GM19239 (cell line): ENCODE measurements at regions not wholly inside any gene's neighbourhood (a gene's known extent, or its start where the extent isn't known, plus 50 kb on each side); places are given as distances from the start of the nearest gene placed in this dataset.
"Not testable (repeated sequence)": the region's sequence is repeated elsewhere in the genome, so short reads cannot be mapped to it uniquely, and the experiment has no call there.

ENCODE experiments used
- DNase-seq: peaks from one replicate; pipeline ENCODE4 v3.0.0; 2011; ENCODE audit warnings: low spot score; ENCODE audit not compliant: insufficient read length
- FAIRE-seq: peaks from 2 replicates; lab custom pipeline; 2011; peaks lifted over from hg19 to GRCh38; lab: Jason Lieb, UNC

- DNase-seq (no peak), FAIRE-seq (no peak)
Measured at GRCh38 chr2:172252154-172252553, 149.5 kb upstream of the DLX2 start.

GRCh38 chr2:172253190-172254052 lies 150.7 kb upstream of the DLX2 start:
- DNase-seq = no peak
- FAIRE-seq = no peak

DNA sequence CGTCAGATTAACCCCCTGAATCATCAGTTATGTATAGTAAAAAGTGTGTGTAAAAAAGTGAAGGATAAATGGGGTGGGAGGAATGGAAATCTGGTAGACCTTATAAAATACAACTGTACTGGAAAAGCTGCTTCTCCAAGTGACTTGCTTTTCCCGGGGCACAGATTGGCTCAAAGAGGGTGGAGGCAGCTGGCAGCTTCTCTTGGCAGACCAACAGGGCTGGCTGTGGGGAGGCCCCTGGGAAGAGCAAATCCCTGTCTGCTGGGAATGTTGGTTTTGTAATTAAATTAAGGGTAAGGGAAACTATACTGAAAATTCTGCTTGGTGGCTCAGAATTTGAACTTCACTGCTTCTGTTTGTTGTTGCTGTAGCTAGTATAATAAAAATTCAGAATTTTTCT lies 154.2 kb upstream of the DLX2 start:
- DNase-seq = no peak

GRCh38 chr2:172259827-172260226 lies 157.1 kb upstream of the DLX2 start:
- no peak for FAIRE-seq
- no peak for DNase-seq

More for the DNA sequence above, 154.2 kb upstream of the DLX2 start:
- no peak for FAIRE-seq

DNA sequence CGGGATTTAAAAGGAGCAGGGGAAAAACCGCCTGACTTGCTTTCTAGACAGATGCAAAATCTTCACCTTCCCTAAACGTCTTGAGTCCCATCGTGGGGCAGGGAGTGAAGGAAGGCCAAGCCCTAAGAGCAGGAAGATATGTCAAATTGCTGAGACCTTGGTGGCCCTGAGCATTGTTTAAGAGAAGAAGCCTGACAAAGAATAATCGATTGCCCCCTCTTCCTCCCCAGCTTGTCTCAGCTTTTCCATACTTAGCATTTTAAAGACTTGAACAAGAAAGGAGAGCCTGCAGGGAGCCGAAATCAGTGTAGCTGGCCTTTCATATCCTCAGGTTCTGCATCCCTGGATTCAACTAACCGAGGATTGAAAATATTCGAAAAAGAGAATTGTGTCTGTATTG lies 157.6 kb upstream of the DLX2 start:
- no peak for FAIRE-seq
- no peak for DNase-seq

GRCh38 chr2:172261292-172261691 lies 158.6 kb upstream of the DLX2 start:
- FAIRE-seq (no peak), DNase-seq (no peak)

GRCh38 chr2:172262486-172262885 lies 159.8 kb upstream of the DLX2 start:
- DNase-seq (no peak), FAIRE-seq (no peak)

- FAIRE-seq = not testable (repeated sequence)
Measured at GRCh38 chr2:172264820-172265219, 162.1 kb upstream of the DLX2 start.

DNA sequence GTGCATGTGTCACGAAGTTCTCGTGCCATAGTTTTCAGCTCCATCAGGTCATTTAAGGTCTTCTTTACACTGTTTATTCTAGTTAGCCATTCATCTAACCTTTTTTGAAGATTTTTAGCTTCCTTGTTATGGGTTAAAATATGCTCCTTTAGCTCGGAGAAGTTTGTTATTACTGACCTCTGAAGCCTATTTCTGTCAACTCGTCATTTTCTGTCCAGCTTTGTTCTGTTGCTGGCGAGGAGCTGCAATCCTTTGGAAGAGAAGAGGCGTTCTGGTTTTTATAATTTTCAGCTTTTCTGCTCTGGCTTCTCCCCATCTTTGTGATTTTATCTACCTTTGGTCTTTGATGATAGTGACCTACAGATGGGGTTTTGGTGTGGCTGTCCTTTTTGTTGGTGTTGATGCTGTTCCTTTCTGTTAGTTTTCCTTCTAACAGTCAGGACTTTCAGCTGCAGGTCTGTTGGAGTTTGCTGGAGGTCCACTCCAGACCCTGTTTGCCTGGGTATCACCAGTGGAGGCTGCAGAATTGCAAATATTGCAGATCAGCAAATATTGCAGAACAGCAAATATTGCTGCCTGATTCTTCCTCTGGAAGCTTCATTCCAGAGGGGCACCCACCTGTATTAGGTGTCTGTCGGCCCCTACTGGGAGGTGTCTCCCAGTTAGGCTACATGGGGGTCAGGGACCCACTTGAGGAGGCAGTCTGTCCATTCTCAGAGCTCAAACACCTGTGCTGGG lies 157.7 kb upstream of the ITGA6 start:
- DNase-seq, FAIRE-seq: not testable (repeated sequence)

More at GRCh38 chr2:172264820-172265219, 162.1 kb upstream of the DLX2 start:
- DNase-seq = not testable (repeated sequence)

DNA sequence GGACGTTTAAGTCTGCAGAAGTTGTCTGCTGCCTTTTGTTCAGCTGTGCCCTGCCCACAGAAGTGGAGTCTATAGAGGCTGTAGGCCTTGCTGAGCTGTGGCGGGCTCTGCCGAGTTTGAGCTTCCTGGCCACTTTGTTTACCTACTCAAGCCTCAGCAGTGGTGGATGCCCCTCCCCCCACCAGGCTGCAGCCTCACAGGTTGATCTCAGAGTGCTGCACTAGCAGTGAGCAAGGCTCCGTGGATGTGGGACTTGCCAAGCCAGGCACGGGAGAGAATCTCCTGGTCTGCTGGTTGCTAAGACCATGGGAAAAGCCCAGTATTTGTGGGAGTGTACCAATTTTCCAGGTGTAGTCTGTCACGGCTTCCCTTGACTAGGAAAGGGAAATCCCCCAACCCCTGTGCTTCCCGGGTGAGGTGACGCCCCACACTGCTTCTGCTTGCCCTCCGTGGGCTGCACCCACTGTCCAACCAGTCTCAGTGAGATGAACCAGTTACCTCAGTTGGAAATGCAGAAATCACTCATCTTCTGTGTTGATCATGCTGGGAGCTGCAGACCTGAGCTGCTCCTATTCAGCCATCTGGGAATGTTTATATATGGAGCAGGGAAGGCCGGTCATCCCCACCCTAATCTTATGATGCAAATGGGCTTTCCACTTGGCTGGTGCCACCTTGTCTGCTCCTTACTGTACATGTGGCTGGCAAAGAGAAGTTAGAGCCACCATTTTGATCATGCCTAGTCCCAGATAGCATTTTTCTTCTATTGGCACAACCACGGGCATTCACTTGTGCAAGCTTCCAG lies 156.9 kb upstream of the ITGA6 start:
- FAIRE-seq (no peak), DNase-seq (no peak)

- no peak for FAIRE-seq
- no peak for DNase-seq
Measured at GRCh38 chr2:172273910-172274571, 153.3 kb upstream of the ITGA6 start.

DNA sequence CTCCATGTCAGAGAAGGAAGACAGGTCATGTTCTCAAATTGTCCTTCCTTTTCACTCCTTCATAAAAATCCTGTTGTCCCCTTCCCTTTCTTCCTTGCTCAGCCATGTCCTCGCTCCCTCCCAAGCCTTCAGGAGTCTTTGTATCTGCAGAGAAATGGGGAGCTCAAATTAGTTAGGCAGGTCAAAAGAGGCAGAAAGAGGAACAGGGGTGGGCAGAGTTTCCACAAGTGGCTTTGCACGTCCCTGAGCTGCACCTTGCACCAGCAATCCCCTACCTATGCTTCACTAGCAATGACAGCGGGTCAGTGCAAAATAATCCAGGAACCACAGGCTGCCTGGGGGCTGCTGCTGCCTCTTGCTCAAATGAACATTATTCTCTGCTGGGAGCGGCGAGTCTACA lies 152.1 kb upstream of the ITGA6 start:
- DNase-seq (no peak), FAIRE-seq (no peak)

- FAIRE-seq (no peak), DNase-seq (no peak)
Measured at GRCh38 chr2:172276961-172277360, 150.4 kb upstream of the ITGA6 start.

DNA sequence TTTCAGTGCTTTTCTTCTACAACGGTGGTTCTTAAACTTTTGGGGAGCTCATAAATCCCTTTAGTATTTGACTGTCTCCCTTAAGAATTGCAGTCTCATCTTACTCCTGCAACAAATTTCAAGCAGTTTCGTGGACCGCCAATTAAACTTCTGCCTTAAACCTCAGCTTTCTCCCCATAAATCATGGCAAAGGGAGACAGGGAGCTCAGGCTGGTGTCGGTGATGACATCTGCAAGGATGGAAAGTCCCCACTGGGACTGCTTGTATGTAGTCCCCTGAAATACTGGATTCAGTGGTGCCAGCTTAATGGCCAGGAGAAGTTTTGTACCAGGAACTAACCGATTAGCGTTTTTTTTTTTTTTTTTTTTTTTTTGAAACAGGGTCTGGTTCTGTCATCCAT lies 148.7 kb upstream of the ITGA6 start:
- no peak for DNase-seq
- FAIRE-seq = no peak

DNA sequence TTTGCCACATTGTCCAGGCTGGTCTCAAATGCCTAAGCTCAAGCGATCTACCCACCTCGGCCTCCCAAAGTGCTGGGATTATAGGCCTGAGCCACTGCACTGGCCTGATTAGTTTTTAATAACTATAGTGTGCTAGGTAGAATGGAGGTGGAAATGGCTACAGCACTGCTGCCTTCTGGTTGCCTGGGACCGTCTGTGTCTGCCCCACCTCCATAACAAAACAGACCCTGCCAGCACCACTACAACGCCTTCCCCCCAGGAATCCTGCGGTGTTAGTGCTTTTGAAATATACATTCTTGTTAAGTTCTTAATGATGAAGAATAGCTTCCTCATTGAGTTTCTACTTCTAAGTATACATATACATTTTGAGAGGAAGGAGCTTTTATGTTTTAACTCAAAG lies 148.2 kb upstream of the ITGA6 start:
- DNase-seq (no peak), FAIRE-seq (no peak)

- no peak for FAIRE-seq
- no peak for DNase-seq
Measured at GRCh38 chr2:172279813-172280212, 147.6 kb upstream of the ITGA6 start.

DNA sequence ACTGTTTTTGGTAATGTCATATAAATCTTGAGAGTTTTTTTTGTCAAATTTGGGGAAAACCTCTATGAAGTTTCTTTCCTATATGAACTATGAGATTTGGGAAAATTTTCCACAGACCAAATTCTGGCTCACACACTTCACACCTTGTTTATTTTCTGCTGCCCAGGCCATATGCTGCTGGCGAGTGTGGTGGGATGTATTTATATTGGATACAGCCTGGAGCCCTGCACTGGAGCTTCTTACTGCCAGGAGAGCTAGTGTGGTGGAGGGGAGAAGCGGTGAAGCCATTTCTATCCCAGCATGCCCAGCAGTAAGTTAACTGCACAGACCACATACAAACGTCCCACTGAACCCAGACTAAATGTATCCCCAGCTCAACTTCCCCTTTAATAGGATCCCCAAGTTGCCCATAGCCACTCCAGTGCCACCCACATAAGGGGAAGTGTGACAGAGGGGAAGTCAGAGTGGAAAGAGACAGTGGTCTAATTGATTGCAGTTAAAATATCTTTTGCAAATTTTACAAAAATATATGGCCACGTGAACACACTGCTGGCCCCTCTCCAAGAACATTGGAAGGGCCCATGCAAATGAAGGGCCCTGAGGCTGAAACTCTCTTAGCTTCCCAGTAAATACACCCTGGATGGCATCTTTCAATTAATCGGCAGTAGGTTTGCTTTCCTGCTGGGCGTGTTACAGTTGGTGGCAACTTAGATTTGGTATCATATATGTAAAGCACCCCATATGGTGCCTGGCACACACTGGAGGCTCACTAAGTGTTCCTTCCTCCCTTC lies 146.6 kb upstream of the ITGA6 start:
- DNase-seq (no peak), FAIRE-seq (no peak)

DNA sequence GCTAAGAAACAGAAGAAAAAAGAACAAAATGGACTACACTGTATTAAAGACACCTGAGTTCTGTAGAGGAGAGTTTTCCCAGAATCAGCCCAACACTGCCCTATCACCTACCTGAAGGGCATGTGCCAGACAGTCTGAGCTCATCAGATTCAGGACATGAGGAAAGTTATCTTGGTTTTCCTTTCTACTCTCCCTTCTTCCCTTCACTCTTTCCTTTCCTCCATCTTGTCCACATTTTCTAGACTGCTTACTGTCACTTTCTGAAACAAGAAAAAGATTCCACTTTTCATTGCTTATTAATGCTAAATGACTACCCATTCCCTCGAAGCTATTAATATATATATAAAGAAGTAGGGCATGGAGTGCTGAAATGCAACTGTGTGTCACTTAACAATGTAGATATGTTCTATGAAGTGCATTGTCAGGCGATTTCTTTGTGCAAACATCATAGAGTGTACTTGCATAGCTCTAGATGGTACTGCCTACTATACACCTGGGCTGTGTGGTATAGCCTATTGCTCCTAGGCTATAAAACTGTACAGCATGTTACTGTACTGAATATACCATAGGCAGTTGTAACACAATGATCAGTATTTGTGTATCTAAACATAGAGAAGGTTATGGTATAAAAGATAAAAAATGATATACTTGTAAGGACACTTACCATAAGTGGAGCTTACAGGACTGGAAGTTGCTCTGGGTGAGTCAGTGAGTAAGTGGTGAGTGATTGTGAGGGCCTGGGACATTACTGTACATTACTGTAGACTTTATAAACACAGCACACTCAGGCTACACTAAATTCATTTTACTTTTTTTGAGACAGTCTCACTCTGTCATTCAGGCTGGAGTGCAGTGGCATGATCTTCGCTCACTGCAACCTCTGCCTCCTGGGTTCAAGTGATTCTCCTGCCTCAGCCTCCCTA lies 145.5 kb upstream of the ITGA6 start:
- FAIRE-seq (no peak), DNase-seq (no peak)
